Breast epithelium (tissue), 3 donors: ENCODE measurements at regions not wholly inside any gene's neighbourhood (a gene's known extent, or its start where the extent isn't known, plus 50 kb on each side); places are given as distances from the start of the nearest gene placed in this dataset.

Source experiments
- CTCF ChIP-seq, 3 donors: fragments of 450-650 bp; IDR thresholded peaks; one replicate each; pipeline ENCODE4 v1.5.1; 2016 to 2017; ENCODE audit warnings: antibody characterized with exemption in 3 of 3, mild to moderate bottlenecking in 3 of 3, moderate library complexity in 3 of 3
- POLR2A ChIP-seq: fragments of 450-650 bp; IDR thresholded peaks from one replicate; pipeline ENCODE4 v1.6.1; 2016; ENCODE audit warnings: antibody characterized with exemption, mild to moderate bottlenecking, moderate library complexity

- TF ChIP-seq CTCF (IDR thresholded peaks at IDR 0.05) (no peak), POLR2A (no peak)
Observed at GRCh38 chr16:59905131-59905530, 1171.0 kb upstream of the GOT2 start.
